22Rv1 (cell line): ENCODE measurements at regions not wholly inside any gene's neighbourhood (a gene's known extent, or its start where the extent isn't known, plus 50 kb on each side); places are given as distances from the start of the nearest gene placed in this dataset.

Experiments used
- CTCF ChIP-seq: fragments of 450-650 bp; IDR thresholded peaks from 2 replicates; pipeline ENCODE4 v1.5.1; 2017; ENCODE audit warnings: mild to moderate bottlenecking
- ZFX ChIP-seq: fragments of 450-650 bp; IDR thresholded peaks from 2 replicates; pipeline ENCODE4 v1.6.1; 2017; ENCODE audit warnings: antibody characterized with exemption, borderline replicate concordance

GRCh38 chr4:26030260-26030667 is 116.2 kb downstream of the SMIM20 start:
- TF ChIP-seq CTCF (no peak), ZFX (no peak)
